Calu3 (cell line): ENCODE measurements at regions not wholly inside any gene's neighbourhood (a gene's known extent, or its start where the extent isn't known, plus 50 kb on each side); places are given as distances from the start of the nearest gene placed in this dataset.

ENCODE experiments used
- BruUV-seq: library from RNA; stranded (reverse); fragments of 400-500 nt; replicated peaks from 2 replicates; lab custom pipeline; 2021; lab: Mats Ljungman, UMichigan
- CTCF ChIA-PET: fragments of 300-600 bp; sonication (Branson Sonifier 250); formaldehyde crosslinking; loops from one replicate; lab custom pipeline; 2022; ENCODE audit warnings: antibody characterized with exemption; lab: Charles Lee
- DNase-seq: peaks from one replicate; pipeline ENCODE4 v3.0.0; 2022
- H3K27ac Mint-ChIP-seq: one replicate; pipeline ENCODE4 v1.8.0; 2022; ENCODE audit warnings: mixed read lengths; ENCODE audit not compliant: unreplicated experiment
- H3K27me3 Mint-ChIP-seq: one replicate; pipeline ENCODE4 v1.8.0; 2022; ENCODE audit warnings: mixed read lengths; ENCODE audit not compliant: unreplicated experiment
- H3K36me3 Mint-ChIP-seq: one replicate; pipeline ENCODE4 v1.8.0; 2022; ENCODE audit warnings: mild to moderate bottlenecking, moderate library complexity, mixed read lengths; ENCODE audit not compliant: insufficient read depth, unreplicated experiment
- H3K4me1 Mint-ChIP-seq: one replicate; pipeline ENCODE4 v1.8.0; 2022; ENCODE audit warnings: mild to moderate bottlenecking, low read depth, mixed read lengths; ENCODE audit not compliant: unreplicated experiment
- H3K4me3 Mint-ChIP-seq: one replicate; pipeline ENCODE4 v1.8.0; 2022; ENCODE audit warnings: mild to moderate bottlenecking, low read depth, moderate library complexity, mixed read lengths; ENCODE audit not compliant: unreplicated experiment
- H3K9me3 Mint-ChIP-seq: one replicate; pipeline ENCODE4 v1.8.0; 2022; ENCODE audit warnings: low read depth, mixed read lengths; ENCODE audit not compliant: unreplicated experiment
- intact Hi-C: fragments of 100-400 bp; cut with micrococcal nuclease; formaldehyde crosslinking; loops from one replicate; pipeline ENCODE4 v1.10.0; 2022; ENCODE audit not compliant: unreplicated experiment
- TF ChIP-seq, protein P1 (sequence below): fragments of 200-600 bp; IDR thresholded peaks from one replicate; pipeline ENCODE4 v1.8.0; 2022; ENCODE audit warnings: antibody characterized with exemption; ENCODE audit not compliant: unreplicated experiment

DNA sequence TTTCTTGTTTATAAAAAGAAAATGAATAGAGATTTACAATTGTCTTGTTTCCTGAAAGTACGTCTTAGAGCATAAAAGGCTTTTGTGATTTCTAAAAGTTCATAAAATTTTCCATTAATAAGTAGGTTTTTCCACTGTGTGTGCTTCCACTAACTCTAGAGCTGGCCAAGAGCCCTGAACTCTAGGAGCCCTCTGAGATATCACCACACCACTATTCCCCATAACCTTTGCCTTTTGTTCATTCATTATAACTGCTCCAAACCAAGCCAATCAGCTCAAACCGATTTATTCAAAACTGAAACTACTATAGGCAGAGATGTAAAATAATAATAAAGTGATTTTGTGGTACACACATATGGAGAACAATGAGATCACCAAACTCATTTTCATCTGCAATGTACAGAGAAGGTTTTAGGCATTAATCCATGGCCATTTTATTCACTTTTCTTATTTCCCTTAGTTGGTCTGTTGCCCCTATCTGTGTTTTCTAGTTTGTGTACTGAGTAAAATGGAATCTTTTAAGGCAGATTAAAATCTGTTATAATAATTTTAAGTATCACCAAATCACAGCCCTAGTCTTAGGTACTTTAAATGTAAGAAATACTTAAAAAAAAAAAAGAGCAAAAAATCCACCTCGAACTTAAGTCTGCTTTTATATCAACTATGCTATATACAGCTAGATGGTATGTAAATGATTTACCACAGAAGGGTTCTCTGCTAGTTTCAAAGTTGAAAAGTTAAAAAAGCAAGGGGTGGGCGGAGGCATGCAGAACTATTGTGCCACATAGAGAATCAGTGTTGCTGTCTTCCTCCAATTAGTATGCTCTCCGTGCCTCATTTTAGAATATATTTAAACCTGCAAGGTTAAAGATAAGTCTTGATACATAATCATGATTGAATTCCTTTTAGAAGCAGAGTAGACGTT, 311.3 kb downstream of the KLF12 start:
- no peak overlapping the region for H3K27ac Mint-ChIP-seq
- TF ChIP-seq, protein P1, sequence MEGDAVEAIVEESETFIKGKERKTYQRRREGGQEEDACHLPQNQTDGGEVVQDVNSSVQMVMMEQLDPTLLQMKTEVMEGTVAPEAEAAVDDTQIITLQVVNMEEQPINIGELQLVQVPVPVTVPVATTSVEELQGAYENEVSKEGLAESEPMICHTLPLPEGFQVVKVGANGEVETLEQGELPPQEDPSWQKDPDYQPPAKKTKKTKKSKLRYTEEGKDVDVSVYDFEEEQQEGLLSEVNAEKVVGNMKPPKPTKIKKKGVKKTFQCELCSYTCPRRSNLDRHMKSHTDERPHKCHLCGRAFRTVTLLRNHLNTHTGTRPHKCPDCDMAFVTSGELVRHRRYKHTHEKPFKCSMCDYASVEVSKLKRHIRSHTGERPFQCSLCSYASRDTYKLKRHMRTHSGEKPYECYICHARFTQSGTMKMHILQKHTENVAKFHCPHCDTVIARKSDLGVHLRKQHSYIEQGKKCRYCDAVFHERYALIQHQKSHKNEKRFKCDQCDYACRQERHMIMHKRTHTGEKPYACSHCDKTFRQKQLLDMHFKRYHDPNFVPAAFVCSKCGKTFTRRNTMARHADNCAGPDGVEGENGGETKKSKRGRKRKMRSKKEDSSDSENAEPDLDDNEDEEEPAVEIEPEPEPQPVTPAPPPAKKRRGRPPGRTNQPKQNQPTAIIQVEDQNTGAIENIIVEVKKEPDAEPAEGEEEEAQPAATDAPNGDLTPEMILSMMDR: no peak
- H3K9me3 Mint-ChIP-seq: no peaks in the 10 kb centered on the region
- peaks cover 5% of the 10 kb centered on the region for H3K36me3 Mint-ChIP-seq
- no peak overlapping the region for H3K4me3 Mint-ChIP-seq
- CTCF ChIA-PET: no interaction called here
- intact Hi-C loops: no loop called here
- DNase-seq: no peak
- no TSS peak for BruUV-seq
- H3K4me1 Mint-ChIP-seq: no peaks in the 10 kb centered on the region
- no peaks in the 10 kb centered on the region for H3K27me3 Mint-ChIP-seq

DNA sequence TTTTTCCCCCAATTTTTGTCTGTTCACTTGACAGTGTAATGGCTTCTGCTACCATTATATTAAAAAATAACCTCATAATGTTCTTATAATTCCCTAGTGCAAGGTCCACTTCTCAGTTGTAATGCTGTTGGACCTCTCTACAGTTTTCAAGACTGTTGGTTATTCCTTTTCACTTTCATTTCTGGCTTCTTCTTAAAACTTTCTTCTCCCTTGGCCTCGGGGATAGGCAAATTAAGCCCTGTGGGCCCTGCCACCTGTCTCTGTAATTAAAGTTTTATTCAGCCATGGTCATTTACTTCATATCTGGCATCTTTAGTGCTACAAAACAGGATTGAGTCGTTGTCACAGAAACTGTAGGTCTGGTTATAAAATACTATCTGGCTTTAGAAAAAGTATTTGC, 313.5 kb downstream of the KLF12 start:
- Mint-ChIP-seq H3K27me3 (no peaks in the 10 kb centered on the region), H3K27ac (no peak overlapping the region), H3K9me3 (no peaks in the 10 kb centered on the region), H3K36me3 (no peaks in the 10 kb centered on the region), H3K4me1 (no peaks in the 10 kb centered on the region), H3K4me3 (no peak overlapping the region)
- TF ChIP-seq, protein P1: no peak
- CTCF ChIA-PET: no interaction called here
- BruUV-seq: no TSS peak
- intact Hi-C loops: no loop called here
- no peak for DNase-seq

DNA sequence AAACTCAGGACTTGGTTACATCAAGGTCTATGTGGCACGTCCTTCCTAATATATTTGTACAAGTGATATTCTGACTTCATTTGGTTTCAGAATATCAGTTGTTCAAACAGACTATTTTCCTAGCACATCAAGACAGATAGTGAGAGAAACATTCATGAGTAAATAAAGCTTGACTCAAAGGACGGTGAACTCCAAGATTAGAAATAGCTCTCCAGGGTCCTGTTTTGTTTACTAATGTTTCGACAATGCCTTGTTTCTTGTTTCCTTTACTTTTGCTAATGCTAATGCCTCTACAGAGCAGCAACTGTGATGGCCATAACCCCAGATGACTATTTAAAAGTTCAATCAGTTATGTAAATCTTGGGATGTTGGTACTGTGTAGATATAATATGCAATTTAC, 313.9 kb downstream of the KLF12 start:
- intact Hi-C loops: no loop called here
- no peak for DNase-seq
- H3K27ac Mint-ChIP-seq: no peak overlapping the region
- TF ChIP-seq, protein P1: no peak
- H3K36me3 Mint-ChIP-seq: no peaks in the 10 kb centered on the region
- CTCF ChIA-PET: no interaction called here
- H3K9me3 Mint-ChIP-seq: no peaks in the 10 kb centered on the region
- no TSS peak for BruUV-seq
- H3K4me3 Mint-ChIP-seq: no peak overlapping the region
- H3K4me1 Mint-ChIP-seq: no peaks in the 10 kb centered on the region
- H3K27me3 Mint-ChIP-seq: no peaks in the 10 kb centered on the region

DNA sequence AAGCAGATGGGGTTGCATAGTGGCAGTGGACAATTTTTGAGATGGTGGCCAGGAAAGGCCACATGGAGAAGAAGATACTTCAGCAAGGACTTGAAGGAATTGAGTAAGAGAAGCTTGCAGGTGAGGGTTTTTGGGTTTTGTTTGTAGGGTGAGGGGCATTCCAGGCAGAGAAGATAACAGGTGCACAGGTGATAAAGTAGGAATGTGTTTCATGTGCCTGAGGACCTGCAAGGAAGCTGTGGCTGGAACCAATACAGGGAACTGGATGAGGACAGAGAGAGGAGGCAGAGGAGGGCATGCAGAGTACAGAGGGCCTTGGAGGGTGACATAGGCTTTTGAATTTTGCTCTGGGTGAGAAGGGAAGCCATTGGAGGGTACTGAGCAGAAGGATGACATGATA, 314.5 kb downstream of the KLF12 start:
- Mint-ChIP-seq H3K4me3 (no peak overlapping the region), H3K36me3 (no peaks in the 10 kb centered on the region), H3K4me1 (no peaks in the 10 kb centered on the region), H3K9me3 (no peaks in the 10 kb centered on the region), H3K27me3 (no peaks in the 10 kb centered on the region), H3K27ac (no peak overlapping the region)
- TF ChIP-seq, protein P1: no peak
- intact Hi-C loops: no loop called here
- CTCF ChIA-PET: no interaction called here
- no TSS peak for BruUV-seq
- no peak for DNase-seq
